Activated T-cell treated with anti-CD3 and anti-CD28 coated beads, Interleukin-2, amount 50 U/mL, for 72 hours (primary cell): ENCODE measurements at regions not wholly inside any gene's neighbourhood (a gene's known extent, or its start where the extent isn't known, plus 50 kb on each side); places are given as distances from the start of the nearest gene placed in this dataset.

Source experiments
- ATAC-seq, 2 donors: fragments of 150-1000 bp; cut with Tn5 transposase; replicated peaks in 1 of 2; 2 replicates each; pipeline ENCODE4 v1.10.0; 2021; ENCODE audit warnings: moderate library complexity in 2 of 2, mild to moderate bottlenecking in 1 of 2
- DNase-seq, 2 donors: peaks; one replicate each; pipeline ENCODE4 v3.0.0; 2021 to 2022; ENCODE audit warnings: mixed read lengths in 1 of 2
- H3K27ac Mint-ChIP-seq: one replicate; pipeline ENCODE4 v1.8.0; 2022; ENCODE audit warnings: mild to moderate bottlenecking, moderate library complexity, mixed read lengths
- H3K27me3 Mint-ChIP-seq: one replicate; pipeline ENCODE4 v1.8.0; 2022; ENCODE audit warnings: low read depth, mixed read lengths
- H3K36me3 Mint-ChIP-seq, 2 donors: one replicate each; pipeline ENCODE4 v1.8.0; 2022; ENCODE audit warnings: mixed read lengths in 2 of 2, mild to moderate bottlenecking in 1 of 2; ENCODE audit not compliant: insufficient read depth in 2 of 2
- H3K4me1 Mint-ChIP-seq: one replicate; pipeline ENCODE4 v1.8.0; 2022; ENCODE audit warnings: low read depth, mixed read lengths
- H3K4me3 Mint-ChIP-seq, 2 donors: one replicate each; pipeline ENCODE4 v1.8.0; 2022; ENCODE audit warnings: mild to moderate bottlenecking in 2 of 2, mixed read lengths in 2 of 2, moderate library complexity in 2 of 2
- H3K9me3 Mint-ChIP-seq, 2 donors: one replicate each; pipeline ENCODE4 v1.8.0; 2022; ENCODE audit warnings: mixed read lengths in 2 of 2

- DNase-seq (no peak), ATAC-seq (no peak)
- no peaks in the 10 kb centered on the region for H3K36me3 Mint-ChIP-seq
- no peaks in the 10 kb centered on the region for H3K4me1 Mint-ChIP-seq
- no peaks in the 10 kb centered on the region for H3K27me3 Mint-ChIP-seq
- H3K4me3 Mint-ChIP-seq, result no peak overlapping the region
- no peak overlapping the region for H3K27ac Mint-ChIP-seq
- H3K9me3 Mint-ChIP-seq, result peaks cover 0 to 6% of the 10 kb centered on the region in 2 donors
Measured at GRCh38 chr15:35320158-35320780, 225.7 kb downstream of the DPH6 start.

GRCh38 chr15:35319354-35319753, 226.6 kb downstream of the DPH6 start:
- Mint-ChIP-seq H3K36me3 (no peaks in the 10 kb centered on the region), H3K9me3 (peaks cover 0 to 6% of the 10 kb centered on the region in 2 donors), H3K27ac (no peak overlapping the region), H3K4me1 (no peaks in the 10 kb centered on the region), H3K4me3 (no peak overlapping the region), H3K27me3 (no peaks in the 10 kb centered on the region)
- ATAC-seq, result no peak
- no peak for DNase-seq

GRCh38 chr15:35317217-35317616, 228.7 kb downstream of the DPH6 start:
- no peaks in the 10 kb centered on the region for H3K27me3 Mint-ChIP-seq
- no peak overlapping the region for H3K4me3 Mint-ChIP-seq
- no peaks in the 10 kb centered on the region for H3K4me1 Mint-ChIP-seq
- ATAC-seq (no peak), DNase-seq (no peak)
- no peaks in the 10 kb centered on the region for H3K36me3 Mint-ChIP-seq
- H3K9me3 Mint-ChIP-seq, result peaks cover 0 to 6% of the 10 kb centered on the region in 2 donors
- H3K27ac Mint-ChIP-seq, result no peak overlapping the region

GRCh38 chr15:35312344-35312743, 227.2 kb upstream of the NANOGP8 start:
- H3K4me1 Mint-ChIP-seq, result no peaks in the 10 kb centered on the region
- no peaks in the 10 kb centered on the region for H3K36me3 Mint-ChIP-seq
- ATAC-seq, result no peak
- H3K9me3 Mint-ChIP-seq, result peaks cover 0 to 6% of the 10 kb centered on the region in 2 donors
- no peak overlapping the region for H3K4me3 Mint-ChIP-seq
- DNase-seq, result no peak
- H3K27me3 Mint-ChIP-seq, result no peaks in the 10 kb centered on the region
- no peak overlapping the region for H3K27ac Mint-ChIP-seq

- Mint-ChIP-seq H3K27ac (no peak overlapping the region), H3K36me3 (no peaks in the 10 kb centered on the region), H3K4me1 (no peaks in the 10 kb centered on the region), H3K9me3 (peaks cover 0 to 6% of the 10 kb centered on the region in 2 donors), H3K4me3 (no peak overlapping the region), H3K27me3 (no peaks in the 10 kb centered on the region)
- ATAC-seq (no peak), DNase-seq (no peak)
Measured at GRCh38 chr15:35311615-35312014, 226.5 kb upstream of the NANOGP8 start.

- Mint-ChIP-seq H3K27me3 (no peaks in the 10 kb centered on the region), H3K9me3 (no peaks in the 10 kb centered on the region), H3K36me3 (no peaks in the 10 kb centered on the region), H3K4me3 (no peak overlapping the region), H3K4me1 (no peaks in the 10 kb centered on the region), H3K27ac (no peak overlapping the region)
- DNase-seq, result no peak
- no peak for ATAC-seq
Measured at GRCh38 chr15:35309886-35310285, 224.8 kb upstream of the NANOGP8 start.

GRCh38 chr15:35308802-35309201, 223.7 kb upstream of the NANOGP8 start:
- no peak for ATAC-seq
- H3K4me1 Mint-ChIP-seq, result no peaks in the 10 kb centered on the region
- no peaks in the 10 kb centered on the region for H3K27me3 Mint-ChIP-seq
- H3K9me3 Mint-ChIP-seq, result no peaks in the 10 kb centered on the region
- DNase-seq, result no peak
- H3K4me3 Mint-ChIP-seq, result no peak overlapping the region
- no peak overlapping the region for H3K27ac Mint-ChIP-seq
- no peaks in the 10 kb centered on the region for H3K36me3 Mint-ChIP-seq

GRCh38 chr15:35307676-35308075, 222.6 kb upstream of the NANOGP8 start:
- Mint-ChIP-seq H3K27ac (no peak overlapping the region), H3K9me3 (no peaks in the 10 kb centered on the region), H3K27me3 (no peaks in the 10 kb centered on the region), H3K36me3 (no peaks in the 10 kb centered on the region), H3K4me3 (no peak overlapping the region), H3K4me1 (no peaks in the 10 kb centered on the region)
- no peak for DNase-seq
- no peak for ATAC-seq

GRCh38 chr15:35307026-35307425, 221.9 kb upstream of the NANOGP8 start:
- H3K4me3 Mint-ChIP-seq, result no peak overlapping the region
- no peaks in the 10 kb centered on the region for H3K27me3 Mint-ChIP-seq
- H3K9me3 Mint-ChIP-seq, result no peaks in the 10 kb centered on the region
- no peaks in the 10 kb centered on the region for H3K4me1 Mint-ChIP-seq
- H3K27ac Mint-ChIP-seq, result no peak overlapping the region
- ATAC-seq (no peak), DNase-seq (no peak)
- H3K36me3 Mint-ChIP-seq, result no peaks in the 10 kb centered on the region

- no peak for ATAC-seq
- H3K27me3 Mint-ChIP-seq, result no peaks in the 10 kb centered on the region
- DNase-seq, result no peak
- H3K4me1 Mint-ChIP-seq, result no peaks in the 10 kb centered on the region
- no peaks in the 10 kb centered on the region for H3K36me3 Mint-ChIP-seq
- H3K9me3 Mint-ChIP-seq, result no peaks in the 10 kb centered on the region
- H3K27ac Mint-ChIP-seq, result no peak overlapping the region
- no peak overlapping the region for H3K4me3 Mint-ChIP-seq
Measured at GRCh38 chr15:35306361-35306981, 221.4 kb upstream of the NANOGP8 start.

GRCh38 chr15:35305946-35306345, 220.9 kb upstream of the NANOGP8 start:
- Mint-ChIP-seq H3K9me3 (no peaks in the 10 kb centered on the region), H3K27me3 (no peaks in the 10 kb centered on the region), H3K36me3 (no peaks in the 10 kb centered on the region), H3K27ac (no peak overlapping the region), H3K4me3 (no peak overlapping the region), H3K4me1 (no peaks in the 10 kb centered on the region)
- DNase-seq (no peak), ATAC-seq (no peak)

- H3K27ac Mint-ChIP-seq, result no peak overlapping the region
- no peaks in the 10 kb centered on the region for H3K4me1 Mint-ChIP-seq
- no peak overlapping the region for H3K4me3 Mint-ChIP-seq
- no peaks in the 10 kb centered on the region for H3K27me3 Mint-ChIP-seq
- no peak for DNase-seq
- no peak for ATAC-seq
- no peaks in the 10 kb centered on the region for H3K36me3 Mint-ChIP-seq
- no peaks in the 10 kb centered on the region for H3K9me3 Mint-ChIP-seq
Measured at GRCh38 chr15:35305031-35305550, 220.0 kb upstream of the NANOGP8 start.

- DNase-seq (no peak), ATAC-seq (no peak)
- Mint-ChIP-seq H3K36me3 (no peaks in the 10 kb centered on the region), H3K4me3 (no peak overlapping the region), H3K27ac (no peak overlapping the region), H3K9me3 (no peaks in the 10 kb centered on the region), H3K27me3 (no peaks in the 10 kb centered on the region), H3K4me1 (no peaks in the 10 kb centered on the region)
Measured at GRCh38 chr15:35304389-35304788, 219.3 kb upstream of the NANOGP8 start.

- no peak overlapping the region for H3K4me3 Mint-ChIP-seq
- no peak overlapping the region for H3K27ac Mint-ChIP-seq
- DNase-seq, result no peak
- no peaks in the 10 kb centered on the region for H3K27me3 Mint-ChIP-seq
- H3K36me3 Mint-ChIP-seq, result no peaks in the 10 kb centered on the region
- H3K4me1 Mint-ChIP-seq, result no peaks in the 10 kb centered on the region
- ATAC-seq, result no peak
- H3K9me3 Mint-ChIP-seq, result no peaks in the 10 kb centered on the region
Measured at GRCh38 chr15:35302334-35302733, 217.2 kb upstream of the NANOGP8 start.
